Fibroblast of lung (primary cell): ENCODE measurements at regions not wholly inside any gene's neighbourhood (a gene's known extent, or its start where the extent isn't known, plus 50 kb on each side); places are given as distances from the start of the nearest gene placed in this dataset.

ENCODE experiments used
- DNase-seq, 2 donors: peaks; one replicate each; pipeline versions ENCODE4 v3.0.0 to v3.0.0-alpha.2; 2010; ENCODE audit warnings: low read depth in 2 of 2
- H2AFZ ChIP-seq: 2 replicates; pipeline ENCODE4 v1.5.1; 2012; ENCODE audit warnings: low read length, control low read depth, inconsistent platforms
- H3K27ac ChIP-seq: 2 replicates; pipeline ENCODE4 v1.5.1; 2011; ENCODE audit warnings: low read length, control low read depth; ENCODE audit not compliant: insufficient read depth
- H3K27me3 ChIP-seq: 2 replicates; pipeline ENCODE4 v1.5.1; 2011; ENCODE audit warnings: mild to moderate bottlenecking, low read length; ENCODE audit not compliant: control insufficient read depth, insufficient read depth
- H3K36me3 ChIP-seq: 2 replicates; pipeline ENCODE4 v1.5.1; 2011; ENCODE audit warnings: low read length; ENCODE audit not compliant: control insufficient read depth, insufficient read depth
- H3K4me1 ChIP-seq: 2 replicates; pipeline ENCODE4 v1.5.1; 2011; ENCODE audit warnings: low read length; ENCODE audit not compliant: control insufficient read depth, insufficient read depth; ENCODE audit errors: extremely low read depth
- H3K4me2 ChIP-seq: 2 replicates; pipeline ENCODE4 v1.5.1; 2011; ENCODE audit warnings: low read length, control low read depth; ENCODE audit not compliant: insufficient read depth; ENCODE audit errors: extremely low read depth
- H3K4me3 ChIP-seq, 4 experiments: fragments of 200-600 bp in 1 of 4; sonication (generic) in 1 of 4; replicated peaks in 1 of 4; 2 replicates each; pipeline ENCODE4 v1.5.1; 2011 to 2016; ENCODE audit warnings: low read length in 4 of 4, low read depth in 3 of 4, mild to moderate bottlenecking in 3 of 4, control low read depth in 2 of 4, inconsistent platforms in 1 of 4, mixed read lengths in 1 of 4; ENCODE audit not compliant: insufficient read depth in 1 of 4; ENCODE audit errors: control extremely low read depth in 1 of 4
- H3K79me2 ChIP-seq: 2 replicates; pipeline ENCODE4 v1.5.1; 2012; ENCODE audit warnings: mild to moderate bottlenecking, low read length, inconsistent platforms; ENCODE audit not compliant: control insufficient read depth, insufficient read depth
- H3K9ac ChIP-seq: 2 replicates; pipeline ENCODE4 v1.5.1; 2011; ENCODE audit warnings: mild to moderate bottlenecking, low read length, control low read depth; ENCODE audit not compliant: insufficient read depth
- H3K9me3 ChIP-seq: 2 replicates; pipeline ENCODE4 v1.5.1; 2012; ENCODE audit warnings: low read depth, low read length; ENCODE audit not compliant: control insufficient read depth, insufficient read depth
- H4K20me1 ChIP-seq: 2 replicates; pipeline ENCODE4 v1.5.1; 2011; ENCODE audit warnings: low read length; ENCODE audit not compliant: control insufficient read depth, insufficient read depth; ENCODE audit errors: extremely low read depth
- EZH2 ChIP-seq: IDR thresholded peaks from 2 replicates; pipeline ENCODE4 v1.5.1; 2012; ENCODE audit warnings: low read length, control low read depth, mild to moderate bottlenecking; ENCODE audit errors: missing control alignments
- TF ChIP-seq, protein P1 (sequence below), 2 donors: IDR thresholded peaks in 1 of 2; conservative IDR thresholded peaks in 1 of 2; 1 replicate in 1 of 2; 2 replicates in 1 of 2; pipeline ENCODE4 v1.5.1; 2011 to 2012; ENCODE audit warnings: low read length in 2 of 2, control low read depth in 1 of 2, inconsistent platforms in 1 of 2, low read depth in 1 of 2, mild to moderate bottlenecking in 1 of 2

GRCh38 chr12:47547077-47547476, 158.8 kb downstream of the RPAP3 start:
- H3K9ac ChIP-seq: no peak overlapping the region
- no peaks in the 10 kb centered on the region for H3K27me3 ChIP-seq
- no peaks in the 10 kb centered on the region for H3K36me3 ChIP-seq
- H4K20me1 ChIP-seq: no peaks in the 10 kb centered on the region
- no peak overlapping the region for H2AFZ ChIP-seq
- H3K4me2 ChIP-seq: no peak overlapping the region
- no peaks in the 10 kb centered on the region for H3K9me3 ChIP-seq
- TF ChIP-seq, protein P1, sequence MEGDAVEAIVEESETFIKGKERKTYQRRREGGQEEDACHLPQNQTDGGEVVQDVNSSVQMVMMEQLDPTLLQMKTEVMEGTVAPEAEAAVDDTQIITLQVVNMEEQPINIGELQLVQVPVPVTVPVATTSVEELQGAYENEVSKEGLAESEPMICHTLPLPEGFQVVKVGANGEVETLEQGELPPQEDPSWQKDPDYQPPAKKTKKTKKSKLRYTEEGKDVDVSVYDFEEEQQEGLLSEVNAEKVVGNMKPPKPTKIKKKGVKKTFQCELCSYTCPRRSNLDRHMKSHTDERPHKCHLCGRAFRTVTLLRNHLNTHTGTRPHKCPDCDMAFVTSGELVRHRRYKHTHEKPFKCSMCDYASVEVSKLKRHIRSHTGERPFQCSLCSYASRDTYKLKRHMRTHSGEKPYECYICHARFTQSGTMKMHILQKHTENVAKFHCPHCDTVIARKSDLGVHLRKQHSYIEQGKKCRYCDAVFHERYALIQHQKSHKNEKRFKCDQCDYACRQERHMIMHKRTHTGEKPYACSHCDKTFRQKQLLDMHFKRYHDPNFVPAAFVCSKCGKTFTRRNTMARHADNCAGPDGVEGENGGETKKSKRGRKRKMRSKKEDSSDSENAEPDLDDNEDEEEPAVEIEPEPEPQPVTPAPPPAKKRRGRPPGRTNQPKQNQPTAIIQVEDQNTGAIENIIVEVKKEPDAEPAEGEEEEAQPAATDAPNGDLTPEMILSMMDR (conservative IDR thresholded peaks at IDR 0.05 in 1 of 2, IDR thresholded peaks at IDR 0.05 in 1 of 2; ENCODE audit: low read depth in 1 of 2, low read length in 2 of 2): peak; percentile 45 to 55
- TF ChIP-seq EZH2: no peak
- no peak overlapping the region for H3K27ac ChIP-seq
- H3K4me3 ChIP-seq: no peak overlapping the region
- DNase-seq: peak; percentile 49 to 54
- H3K4me1 ChIP-seq: no peaks in the 10 kb centered on the region
- H3K79me2 ChIP-seq: no peaks in the 10 kb centered on the region

- H3K79me2 ChIP-seq: no peaks in the 10 kb centered on the region
- H3K9me3 ChIP-seq: no peaks in the 10 kb centered on the region
- no peaks in the 10 kb centered on the region for H4K20me1 ChIP-seq
- H3K4me1 ChIP-seq: no peaks in the 10 kb centered on the region
- H3K4me2 ChIP-seq: no peak overlapping the region
- H3K27ac ChIP-seq: no peak overlapping the region
- no peak overlapping the region for H3K4me3 ChIP-seq
- TF ChIP-seq, protein P1 (conservative IDR thresholded peaks at IDR 0.05 in 1 of 2, IDR thresholded peaks at IDR 0.05 in 1 of 2; ENCODE audit: low read depth in 1 of 2, low read length in 2 of 2): no peak
- TF ChIP-seq EZH2: no peak
- H3K27me3 ChIP-seq: no peaks in the 10 kb centered on the region
- H3K36me3 ChIP-seq: no peaks in the 10 kb centered on the region
- H3K9ac ChIP-seq: no peak overlapping the region
- no peak for DNase-seq
- H2AFZ ChIP-seq: no peak overlapping the region
These were observed 159.8 kb downstream of the RPAP3 start for GRCh38 chr12:47545938-47546609.

DNA sequence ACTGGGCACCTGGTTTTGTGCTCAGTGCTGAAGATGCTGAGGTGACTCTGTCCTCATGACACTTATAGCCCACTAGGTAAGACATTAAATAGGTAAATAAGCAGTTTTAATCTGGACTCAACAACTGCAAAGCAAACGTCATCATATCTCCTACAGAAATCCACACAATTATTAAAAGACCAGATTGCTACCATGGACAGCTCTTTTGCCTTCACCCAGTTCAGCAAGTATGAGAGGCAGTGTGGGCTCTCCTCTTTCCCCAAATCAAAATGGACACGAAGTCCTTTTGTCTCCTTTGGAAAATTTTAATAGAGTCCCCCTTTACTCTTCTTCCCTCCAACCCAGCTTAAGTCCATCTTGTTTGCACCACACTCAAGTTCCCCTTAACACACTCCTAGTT, 171.1 kb downstream of the RPAP3 start:
- no peaks in the 10 kb centered on the region for H3K27me3 ChIP-seq
- H4K20me1 ChIP-seq: no peaks in the 10 kb centered on the region
- no peaks in the 10 kb centered on the region for H3K9me3 ChIP-seq
- H3K9ac ChIP-seq: no peak overlapping the region
- DNase-seq: peak; percentile 7 to 20
- no peaks in the 10 kb centered on the region for H3K36me3 ChIP-seq
- H2AFZ ChIP-seq: no peak overlapping the region
- TF ChIP-seq EZH2: no peak
- TF ChIP-seq, protein P1 (conservative IDR thresholded peaks at IDR 0.05 in 1 of 2, IDR thresholded peaks at IDR 0.05 in 1 of 2; ENCODE audit: low read depth in 1 of 2, low read length in 2 of 2): no peak
- H3K79me2 ChIP-seq: no peaks in the 10 kb centered on the region
- no peak overlapping the region for H3K27ac ChIP-seq
- no peak overlapping the region for H3K4me2 ChIP-seq
- H3K4me3 ChIP-seq: no peak overlapping the region
- H3K4me1 ChIP-seq: no peaks in the 10 kb centered on the region
